CD14-positive monocyte (primary cell): ENCODE measurements at regions not wholly inside any gene's neighbourhood (a gene's known extent, or its start where the extent isn't known, plus 50 kb on each side); places are given as distances from the start of the nearest gene placed in this dataset.

Source experiments
- DNase-seq, 3 donors: peaks; one replicate each; pipeline ENCODE4 v3.0.0-alpha.2; 2011 to 2022
- H2AFZ ChIP-seq: 2 replicates; pipeline ENCODE4 v1.6.0; 2012; ENCODE audit warnings: mild to moderate bottlenecking, low read depth, low read length, inconsistent platforms; ENCODE audit not compliant: insufficient read depth, poor library complexity, severe bottlenecking
- H3K27ac ChIP-seq, 2 donors: 1 replicate in 1 of 2; 2 replicates in 1 of 2; pipeline ENCODE4 v1.5.1; 2012 to 2013; ENCODE audit warnings: low read length in 2 of 2, control low read depth in 1 of 2, inconsistent platforms in 1 of 2, low read depth in 1 of 2, mild to moderate bottlenecking in 1 of 2
- H3K27me3 ChIP-seq, 2 donors: one replicate each; pipeline versions ENCODE4 v1.6.0 to v1.6.1; 2011 to 2013; ENCODE audit warnings: low read length in 2 of 2; ENCODE audit not compliant: control insufficient read depth in 2 of 2, insufficient read depth in 2 of 2
- H3K36me3 ChIP-seq, 2 donors: replicated peaks in 1 of 2; 1 replicate in 1 of 2; 2 replicates in 1 of 2; pipeline versions ENCODE4 v1.5.1 to v1.6.1; 2012 to 2013; ENCODE audit warnings: low read length in 2 of 2, control low read depth in 1 of 2, inconsistent platforms in 1 of 2, mild to moderate bottlenecking in 1 of 2; ENCODE audit not compliant: insufficient read depth in 2 of 2, control insufficient read depth in 1 of 2
- H3K4me1 ChIP-seq, 2 donors: 1 replicate in 1 of 2; 2 replicates in 1 of 2; pipeline versions ENCODE4 v1.5.1 to v1.6.1; 2012 to 2013; ENCODE audit warnings: low read length in 2 of 2, control low read depth in 1 of 2, inconsistent platforms in 1 of 2, mild to moderate bottlenecking in 1 of 2, moderate library complexity in 1 of 2; ENCODE audit not compliant: insufficient read depth in 2 of 2, control insufficient read depth in 1 of 2
- H3K4me2 ChIP-seq: replicated peaks from 2 replicates; pipeline ENCODE3; 2012; ENCODE audit warnings: low read length, moderate library complexity, mild to moderate bottlenecking; ENCODE audit not compliant: poor library complexity, severe bottlenecking; ENCODE audit errors: extremely low read depth
- H3K4me3 ChIP-seq, 3 experiments: fragments of 200-600 bp in 1 of 3; sonication (generic) in 1 of 3; replicated peaks in 1 of 3; 1 replicate in 2 of 3; 2 replicates in 1 of 3; pipeline ENCODE4 v1.5.1; 2011 to 2013; ENCODE audit warnings: low read length in 3 of 3, mild to moderate bottlenecking in 3 of 3, control low read depth in 2 of 3, low read depth in 2 of 3, inconsistent platforms in 1 of 3, moderate library complexity in 1 of 3
- H3K79me2 ChIP-seq: 2 replicates; pipeline ENCODE4 v1.6.0; 2012; ENCODE audit warnings: mild to moderate bottlenecking, control low read depth, inconsistent platforms, low read length, moderate library complexity; ENCODE audit not compliant: insufficient read depth
- H3K9ac ChIP-seq: 2 replicates; pipeline ENCODE4 v1.6.0; 2017; ENCODE audit warnings: low read length, mild to moderate bottlenecking; ENCODE audit not compliant: insufficient read depth, poor library complexity, severe bottlenecking
- H3K9me3 ChIP-seq, 2 donors: replicated peaks in 1 of 2; 1 replicate in 1 of 2; 2 replicates in 1 of 2; pipeline versions ENCODE4 v1.5.1 to v1.6.1; 2012 to 2013; ENCODE audit warnings: low read length in 2 of 2, control low read depth in 1 of 2; ENCODE audit not compliant: control insufficient read depth in 1 of 2, insufficient read depth in 1 of 2
- H4K20me1 ChIP-seq: 2 replicates; pipeline ENCODE4 v1.6.0; 2012; ENCODE audit warnings: mild to moderate bottlenecking, low read length, control low read depth, moderate library complexity; ENCODE audit not compliant: insufficient read depth
- H3K27ac Mint-ChIP-seq, 7 donors: one replicate each; pipeline ENCODE4 v1.8.0; 2020; ENCODE audit warnings: mild to moderate bottlenecking in 7 of 7, mixed read lengths in 7 of 7, moderate library complexity in 6 of 7, inconsistent platforms in 2 of 7
- H3K27me3 Mint-ChIP-seq, 3 donors: one replicate each; pipeline ENCODE4 v1.8.0; 2021 to 2022; ENCODE audit warnings: low read depth in 3 of 3, mild to moderate bottlenecking in 3 of 3, mixed read lengths in 3 of 3, moderate library complexity in 3 of 3, inconsistent platforms in 1 of 3
- H3K36me3 Mint-ChIP-seq, 2 donors: one replicate each; pipeline ENCODE4 v1.8.0; 2020; ENCODE audit warnings: mixed read lengths in 2 of 2, inconsistent platforms in 1 of 2, mild to moderate bottlenecking in 1 of 2
- H3K4me1 Mint-ChIP-seq: one replicate; pipeline ENCODE4 v1.8.0; 2020; ENCODE audit warnings: mild to moderate bottlenecking, mixed read lengths
- H3K4me3 Mint-ChIP-seq, 2 donors: one replicate each; pipeline ENCODE4 v1.8.0; 2020; ENCODE audit warnings: mild to moderate bottlenecking in 2 of 2, mixed read lengths in 2 of 2, moderate library complexity in 1 of 2
- H3K9me3 Mint-ChIP-seq, 7 donors: one replicate each; pipeline ENCODE4 v1.8.0; 2020 to 2022; ENCODE audit warnings: mixed read lengths in 7 of 7, mild to moderate bottlenecking in 6 of 7, moderate library complexity in 6 of 7, inconsistent platforms in 2 of 7
- CTCF ChIP-seq: fragments of 200-600 bp; IDR thresholded peaks from one replicate; pipeline ENCODE4 v1.8.0; 2022; ENCODE audit warnings: antibody characterized with exemption, mild to moderate bottlenecking
- WGBS: methylation state at CpG from one replicate; pipeline ENCODE4 v1.1.5; 2013; ENCODE audit warnings: missing lambda C conversion rate; ENCODE audit not compliant: insufficient coverage; 5-methylcytosine and 5-hydroxymethylcytosine counted together
- intact Hi-C, 2 donors: fragments of 100-400 bp; cut with micrococcal nuclease; formaldehyde crosslinking; loops; one replicate each; pipeline versions ENCODE4 v1.15.0 to v1.15.1; 2023

- no peak overlapping the region for H2AFZ ChIP-seq
- no peaks in the 10 kb centered on the region for H3K36me3 Mint-ChIP-seq
- H3K4me3 Mint-ChIP-seq, result no peak overlapping the region
- H3K27me3 ChIP-seq, result no peaks in the 10 kb centered on the region
- H3K9me3 Mint-ChIP-seq, result peaks cover 0 to 11% (median 0%) of the 10 kb centered on the region in 7 donors
- no peak overlapping the region for H3K4me2 ChIP-seq
- no peaks in the 10 kb centered on the region for H3K79me2 ChIP-seq
- H3K27ac ChIP-seq, result no peak overlapping the region
- no peak for DNase-seq
- no peak overlapping the region for H3K4me3 ChIP-seq
- no peaks in the 10 kb centered on the region for H3K9me3 ChIP-seq
- WGBS, result no CpG with 5 or more reads among the region's 3 CpGs
- H3K27ac Mint-ChIP-seq, result no peak overlapping the region
- no peaks in the 10 kb centered on the region for H4K20me1 ChIP-seq
- H3K36me3 ChIP-seq, result no peaks in the 10 kb centered on the region
- no peak for TF ChIP-seq CTCF
- intact Hi-C loops, result no loop called here
- H3K4me1 Mint-ChIP-seq, result no peaks in the 10 kb centered on the region
- H3K9ac ChIP-seq, result no peak overlapping the region
- no peaks in the 10 kb centered on the region for H3K4me1 ChIP-seq
- no peaks in the 10 kb centered on the region for H3K27me3 Mint-ChIP-seq
These were observed 791.4 kb upstream of the FANCL start for GRCh38 chr2:59032499-59032898.

- Histone ChIP-seq H3K4me2 (no peak overlapping the region), H3K36me3 (no peaks in the 10 kb centered on the region), H3K27ac (no peak overlapping the region), H3K4me1 (peaks cover 0 to 3% of the 10 kb centered on the region in 2 donors), H3K9ac (no peak overlapping the region), H2AFZ (no peak overlapping the region), H3K4me3 (no peak overlapping the region), H3K27me3 (no peaks in the 10 kb centered on the region), H3K79me2 (no peaks in the 10 kb centered on the region), H3K9me3 (no peaks in the 10 kb centered on the region), H4K20me1 (no peaks in the 10 kb centered on the region)
- Mint-ChIP-seq H3K27ac (no peak overlapping the region), H3K36me3 (no peaks in the 10 kb centered on the region), H3K27me3 (peaks cover 0 to 2% (median 0%) of the 10 kb centered on the region in 3 donors), H3K4me1 (peaks cover 5% of the 10 kb centered on the region), H3K9me3 (peaks cover 0 to 3% (median 0%) of the 10 kb centered on the region in 7 donors), H3K4me3 (no peak overlapping the region)
- intact Hi-C loops, result loop anchor here (5.0 to 10.0 kb wide), 2 partner anchors 1553 to 1556 kb away; no protein-coding TSS in a partner anchor
- DNase-seq, result no peak
- 92% methylated on average over 5 of the region's 6 CpGs for WGBS
- TF ChIP-seq CTCF, result no peak
These were observed 787.9 kb upstream of the FANCL start for GRCh38 chr2:59029058-59029457.
